HEK293T (cell line): ENCODE measurements at regions not wholly inside any gene's neighbourhood (a gene's known extent, or its start where the extent isn't known, plus 50 kb on each side); places are given as distances from the start of the nearest gene placed in this dataset.

Source experiments
- CTCF ChIA-PET: fragments of 350-600 bp; formaldehyde crosslinking; extraction: SDS; loops from one replicate; lab custom pipeline; 2021; ENCODE audit warnings: antibody characterized with exemption, inconsistent platforms; lab: Yijun Ruan, JAX
- POLR2A ChIA-PET: fragments of 350-600 bp; formaldehyde crosslinking; extraction: SDS; loops from one replicate; lab custom pipeline; 2020; ENCODE audit warnings: antibody characterized with exemption, inconsistent platforms; lab: Yijun Ruan, JAX
- DNase-seq: peaks from one replicate; pipeline ENCODE4 v3.0.0; 2012; ENCODE audit warnings: mixed read lengths; ENCODE audit errors: extremely low spot score
- ARNT ChIP-seq: fragments of 450-650 bp; IDR thresholded peaks from 2 replicates; pipeline ENCODE4 v1.6.1; 2017; ENCODE audit warnings: mild to moderate bottlenecking
- BHLHE40 ChIP-seq: fragments of 450-650 bp; IDR thresholded peaks from 2 replicates; pipeline ENCODE4 v1.6.1; 2016; ENCODE audit warnings: mild to moderate bottlenecking, moderate library complexity, borderline replicate concordance
- CTBP1 ChIP-seq: fragments of 450-650 bp; IDR thresholded peaks from 2 replicates; pipeline ENCODE4 v1.6.1; 2016; ENCODE audit warnings: borderline replicate concordance
- ELF4 ChIP-seq: fragments of 450-650 bp; IDR thresholded peaks from 2 replicates; pipeline ENCODE4 v1.6.1; 2017; ENCODE audit warnings: antibody characterized with exemption
- FOXA1 ChIP-seq: fragments of 450-650 bp; IDR thresholded peaks from 2 replicates; pipeline ENCODE4 v1.6.1; 2016; ENCODE audit warnings: mild to moderate bottlenecking
- FOXK2 ChIP-seq: fragments of 450-650 bp; IDR thresholded peaks from 2 replicates; pipeline ENCODE4 v1.6.1; 2016; ENCODE audit warnings: mild to moderate bottlenecking
- FOXM1 ChIP-seq: fragments of 450-650 bp; IDR thresholded peaks from 2 replicates; pipeline ENCODE4 v1.6.1; 2017; ENCODE audit warnings: mild to moderate bottlenecking, borderline replicate concordance
- HDGF ChIP-seq: fragments of 450-650 bp; IDR thresholded peaks from 2 replicates; pipeline ENCODE4 v1.6.1; 2017; ENCODE audit warnings: antibody characterized with exemption, borderline replicate concordance
- L3MBTL2 ChIP-seq: fragments of 450-650 bp; conservative IDR thresholded peaks from 2 replicates; pipeline ENCODE4 v1.6.1; 2016; ENCODE audit warnings: mild to moderate bottlenecking
- LEF1 ChIP-seq: fragments of 450-650 bp; IDR thresholded peaks from 2 replicates; pipeline ENCODE4 v1.6.1; 2017; ENCODE audit warnings: mild to moderate bottlenecking, borderline replicate concordance
- NFRKB ChIP-seq: fragments of 450-650 bp; IDR thresholded peaks from 2 replicates; pipeline ENCODE4 v1.6.1; 2016; ENCODE audit warnings: mild to moderate bottlenecking, moderate library complexity
- SP1 ChIP-seq: fragments of 450-650 bp; IDR thresholded peaks from 2 replicates; pipeline ENCODE4 v1.6.1; 2017
- SUZ12 ChIP-seq: fragments of 450-650 bp; IDR thresholded peaks from 2 replicates; pipeline ENCODE4 v1.6.1; 2016; ENCODE audit warnings: mild to moderate bottlenecking
- TARDBP ChIP-seq: fragments of 450-650 bp; IDR thresholded peaks from 2 replicates; pipeline ENCODE4 v1.6.1; 2016
- ZNF384 ChIP-seq: fragments of 450-650 bp; IDR thresholded peaks from 2 replicates; pipeline ENCODE4 v1.6.1; 2016
- TF ChIP-seq, protein P1 (sequence below): fragments of 450-650 bp; IDR thresholded peaks from 2 replicates; pipeline ENCODE4 v1.6.1; 2016

DNA sequence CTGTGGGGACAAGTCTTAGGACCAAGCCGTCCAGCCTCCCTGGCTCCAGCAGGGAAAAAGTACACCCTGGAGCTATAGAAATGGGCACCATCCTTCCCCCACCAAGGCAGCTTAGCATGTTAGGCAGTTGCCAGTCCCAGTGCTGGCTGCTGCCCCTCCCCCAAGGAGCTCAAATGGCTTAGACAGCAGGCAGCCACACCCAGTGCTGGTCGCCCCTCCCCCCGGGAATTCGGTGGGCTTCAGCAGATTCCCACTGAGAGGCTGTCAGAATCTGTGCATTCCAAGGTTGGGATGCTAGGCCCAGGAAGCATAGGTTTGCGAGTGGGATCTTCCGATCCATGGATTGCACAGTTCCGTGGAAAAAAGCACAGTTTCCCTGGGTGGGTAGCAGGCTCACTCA, 105.2 kb upstream of the ITGA1 start:
- no peak for DNase-seq
- CTCF ChIA-PET, result no interaction called here
- POLR2A ChIA-PET, result no interaction called here
- TF ChIP-seq FOXK2 (no peak), FOXM1 (no peak), CTBP1 (no peak), BHLHE40 (no peak), LEF1 (no peak), ELF4 (no peak), HDGF (no peak), NFRKB (no peak), SP1 (no peak), ARNT (no peak), TARDBP (no peak)
- TF ChIP-seq, protein P1, sequence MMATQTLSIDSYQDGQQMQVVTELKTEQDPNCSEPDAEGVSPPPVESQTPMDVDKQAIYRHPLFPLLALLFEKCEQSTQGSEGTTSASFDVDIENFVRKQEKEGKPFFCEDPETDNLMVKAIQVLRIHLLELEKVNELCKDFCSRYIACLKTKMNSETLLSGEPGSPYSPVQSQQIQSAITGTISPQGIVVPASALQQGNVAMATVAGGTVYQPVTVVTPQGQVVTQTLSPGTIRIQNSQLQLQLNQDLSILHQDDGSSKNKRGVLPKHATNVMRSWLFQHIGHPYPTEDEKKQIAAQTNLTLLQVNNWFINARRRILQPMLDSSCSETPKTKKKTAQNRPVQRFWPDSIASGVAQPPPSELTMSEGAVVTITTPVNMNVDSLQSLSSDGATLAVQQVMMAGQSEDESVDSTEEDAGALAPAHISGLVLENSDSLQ, result no peak

DNA sequence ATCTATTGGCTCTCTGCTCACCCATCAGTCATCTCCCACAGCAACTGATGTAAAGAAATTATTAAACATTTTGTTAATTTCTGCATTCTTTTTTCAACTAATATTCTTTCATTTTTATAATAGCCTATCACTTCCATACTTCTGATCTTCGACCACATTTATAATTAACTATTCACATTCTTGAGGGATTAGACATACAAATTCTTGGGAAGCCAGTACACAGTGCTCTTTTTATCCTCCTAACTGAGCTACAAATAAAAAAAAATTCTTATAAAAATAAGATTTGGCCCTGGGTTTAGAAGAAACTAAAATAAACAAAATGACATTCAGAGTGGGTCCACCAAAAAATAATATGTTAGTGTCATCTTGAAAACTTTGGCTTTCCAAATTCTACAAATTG, 103.7 kb upstream of the ITGA1 start:
- DNase-seq, result no peak
- ChIA-PET CTCF (no interaction called here), POLR2A (no interaction called here)
- TF ChIP-seq ELF4 (no peak), SP1 (no peak), FOXK2 (no peak)
- TF ChIP-seq, protein P1, result no peak

DNA sequence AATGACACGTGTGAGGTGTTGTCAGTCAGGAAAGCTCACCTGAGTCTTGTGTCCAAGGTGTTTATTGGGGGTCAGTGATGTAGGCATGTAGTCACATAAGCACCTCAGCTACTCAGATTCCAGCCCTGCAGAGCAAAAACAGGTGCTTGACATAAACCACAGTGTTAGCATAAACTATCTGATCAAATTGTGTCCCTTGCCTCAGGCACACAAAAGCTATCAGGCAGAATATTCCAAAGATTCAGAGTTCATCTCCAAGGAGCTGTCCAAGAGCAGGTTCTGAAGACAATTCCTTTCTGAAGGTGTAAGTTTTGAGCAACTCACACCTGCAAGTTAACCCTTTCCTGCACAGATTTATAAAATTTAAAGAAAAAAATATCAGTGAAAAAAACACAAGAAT, 102.2 kb upstream of the ITGA1 start:
- TF ChIP-seq, protein P1, result no peak
- TF ChIP-seq BHLHE40, result no peak
- no peak for TF ChIP-seq ARNT
- no peak for TF ChIP-seq L3MBTL2
- no peak for TF ChIP-seq TARDBP
- no peak for TF ChIP-seq SP1
- TF ChIP-seq FOXA1, result no peak
- TF ChIP-seq HDGF, result no peak
- no peak for TF ChIP-seq ZNF384
- no peak for TF ChIP-seq LEF1
- TF ChIP-seq NFRKB, result no peak
- POLR2A ChIA-PET, result no interaction called here
- CTCF ChIA-PET, result interaction anchor here (1.1 kb wide), 1 partner anchor 9 kb away, joined by 4 read pairs; no protein-coding TSS in a partner anchor
- DNase-seq, result no peak

DNA sequence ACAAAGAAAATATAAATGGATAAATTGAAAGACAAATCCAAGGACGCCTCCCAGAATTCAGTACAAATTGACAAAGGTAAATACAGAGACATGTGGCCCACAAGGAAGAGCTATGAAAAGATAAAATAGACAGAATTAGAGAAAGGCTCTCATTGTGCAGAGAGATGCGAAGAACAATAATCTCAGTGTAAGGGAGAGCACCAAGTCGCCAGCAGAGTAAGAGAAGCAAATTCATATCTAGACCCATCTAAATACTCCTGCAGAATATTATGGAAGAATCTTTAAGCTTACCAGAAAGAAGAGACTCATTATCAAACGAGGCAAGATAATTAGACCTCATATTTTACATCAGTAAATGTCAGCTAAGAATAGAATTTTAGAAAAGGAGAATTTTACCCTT, 101.7 kb upstream of the ITGA1 start:
- TF ChIP-seq LEF1 (no peak), CTBP1 (no peak), FOXK2 (no peak), FOXA1 (no peak), HDGF (no peak), FOXM1 (no peak), ZNF384 (no peak), SUZ12 (no peak), NFRKB (no peak), L3MBTL2 (no peak), TARDBP (no peak)
- no peak for DNase-seq
- CTCF ChIA-PET, result interaction anchor here (1.1 kb wide), 1 partner anchor 9 kb away, joined by 4 read pairs; no protein-coding TSS in a partner anchor
- POLR2A ChIA-PET, result no interaction called here

DNA sequence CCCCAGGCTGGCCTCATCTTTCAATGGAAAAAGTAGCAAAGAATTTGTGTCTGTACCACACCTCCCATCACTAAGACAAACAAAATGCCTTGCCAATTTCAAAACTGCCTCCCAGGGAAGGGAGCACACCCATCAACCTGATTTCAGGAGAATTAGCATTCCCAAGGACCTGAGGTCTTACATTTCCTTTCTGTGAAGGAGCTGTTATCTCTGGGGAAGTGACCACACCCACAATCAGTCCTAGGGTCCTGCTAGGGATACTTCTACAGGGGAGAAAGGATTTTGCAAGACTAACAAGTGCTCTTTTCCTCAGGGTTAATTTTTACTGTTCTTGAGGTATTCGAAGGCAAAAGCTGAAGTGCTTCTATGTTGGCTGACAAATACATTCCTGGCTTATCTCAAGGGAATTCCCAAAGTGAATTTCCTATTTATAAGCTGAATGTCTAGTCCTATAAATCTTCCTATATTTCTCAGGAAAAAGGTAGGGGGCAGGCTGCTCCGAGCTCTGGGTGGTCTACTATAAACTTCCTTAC, 97.4 kb upstream of the ITGA1 start:
- CTCF ChIA-PET, result interaction anchor here (0.5 to 0.6 kb wide), 3 partner anchors 32 to 330 kb away, joined by 3 to 4 read pairs (median 3); no protein-coding TSS in a partner anchor
- POLR2A ChIA-PET, result interaction anchor here (0.6 kb wide), 1 partner anchor 1298 kb away, joined by 3 read pairs; no protein-coding TSS in a partner anchor
- TF ChIP-seq TARDBP (no peak), SP1 (no peak)

DNA sequence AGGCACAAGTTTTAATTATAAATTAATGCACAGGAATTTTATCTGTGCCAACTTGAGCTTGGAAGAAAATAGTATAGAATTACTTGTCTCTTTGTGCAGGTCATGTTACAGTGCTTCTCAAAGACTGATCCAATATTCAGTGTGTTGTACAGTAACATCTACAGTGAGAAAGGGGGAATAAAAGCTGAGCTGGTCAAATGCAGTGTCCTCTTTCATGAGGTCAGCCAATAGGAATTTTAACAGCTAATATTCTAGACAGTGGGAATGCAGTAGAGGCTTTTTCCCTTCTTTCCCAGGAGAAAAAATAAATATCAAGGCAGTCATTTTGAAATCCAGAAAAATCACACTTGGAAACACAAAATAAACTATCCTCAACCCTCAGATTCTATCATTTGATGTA, 95.7 kb upstream of the ITGA1 start:
- ChIA-PET POLR2A (interaction anchor here (0.7 kb wide), 1 partner anchor 12 kb away, joined by 3 read pairs; no protein-coding TSS in a partner anchor), CTCF (interaction anchor here (0.5 kb wide), 1 partner anchor 1002 kb away, joined by 3 read pairs; no protein-coding TSS in a partner anchor)
- no peak for DNase-seq
- no peak for TF ChIP-seq FOXA1
- TF ChIP-seq LEF1, result no peak
- no peak for TF ChIP-seq CTBP1
- no peak for TF ChIP-seq NFRKB
- no peak for TF ChIP-seq HDGF
- no peak for TF ChIP-seq BHLHE40
- TF ChIP-seq, protein P1, result no peak
- TF ChIP-seq ELF4, result no peak
- no peak for TF ChIP-seq FOXM1
- TF ChIP-seq FOXK2, result no peak
- no peak for TF ChIP-seq ARNT
- no peak for TF ChIP-seq L3MBTL2
- TF ChIP-seq SP1, result no peak
- TF ChIP-seq SUZ12, result no peak
- TF ChIP-seq ZNF384, result no peak
- TF ChIP-seq TARDBP, result no peak

More for the DNA sequence above, 97.4 kb upstream of the ITGA1 start:
- no peak for DNase-seq
